Upper lobe of right lung (tissue), 1 donor: ENCODE measurements at regions not wholly inside any gene's neighbourhood (a gene's known extent, or its start where the extent isn't known, plus 50 kb on each side); places are given as distances from the start of the nearest gene placed in this dataset.
A peak's percentile ranks its signal among the peaks of the same experiment; 100 is the strongest.

Experiments
- ATAC-seq: fragments of 200-7000 bp; cut with Tn5 transposase; one replicate; pipeline ENCODE4 v1.9.1; 2020; ENCODE audit warnings: mild to moderate bottlenecking, moderate library complexity
- DNase-seq: peaks from one replicate; pipeline ENCODE4 v3.0.0-alpha.2; 2020
- H3K27ac ChIP-seq: fragments of 200-600 bp; one replicate; pipeline ENCODE4 v1.8.0; 2022
- H3K27me3 ChIP-seq: fragments of 200-600 bp; one replicate; pipeline ENCODE4 v1.8.0; 2022; ENCODE audit warnings: mild to moderate bottlenecking
- H3K36me3 ChIP-seq: fragments of 200-600 bp; one replicate; pipeline ENCODE4 v1.8.0; 2022
- H3K4me1 ChIP-seq: fragments of 200-600 bp; one replicate; pipeline ENCODE4 v1.8.0; 2022
- H3K4me3 ChIP-seq: fragments of 200-600 bp; one replicate; pipeline ENCODE4 v1.8.0; 2022; ENCODE audit warnings: mild to moderate bottlenecking
- H3K9me3 ChIP-seq: fragments of 200-600 bp; one replicate; pipeline ENCODE4 v1.8.0; 2022
- CTCF ChIP-seq: fragments of 200-600 bp; IDR thresholded peaks from one replicate; pipeline ENCODE4 v1.8.0; 2022; ENCODE audit warnings: antibody characterized with exemption
- intact Hi-C: fragments of 100-400 bp; cut with DNase I; formaldehyde crosslinking; loops from one replicate; pipeline ENCODE4 v1.11.0; 2022
- donor health status: DM: no; HTN: yes; CAD: no; lungs with severe emphysema.

GRCh38 chr2:234261736-234262135 is 211.2 kb downstream of the SPP2 start:
- ATAC-seq, result no peak
- no peak for TF ChIP-seq CTCF
- no peaks in the 10 kb centered on the region for H3K4me1 ChIP-seq
- H3K4me3 ChIP-seq, result no peak overlapping the region
- H3K9me3 ChIP-seq, result no peaks in the 10 kb centered on the region
- H3K27me3 ChIP-seq, result no peaks in the 10 kb centered on the region
- no peak for DNase-seq
- H3K27ac ChIP-seq, result no peak overlapping the region
- H3K36me3 ChIP-seq, result no peaks in the 10 kb centered on the region
- intact Hi-C loops, result no loop called here

- H3K9me3 ChIP-seq, result no peaks in the 10 kb centered on the region
- H3K4me3 ChIP-seq, result no peak overlapping the region
- no peak for TF ChIP-seq CTCF
- intact Hi-C loops, result no loop called here
- no peak overlapping the region for H3K27ac ChIP-seq
- H3K27me3 ChIP-seq, result no peaks in the 10 kb centered on the region
- H3K36me3 ChIP-seq, result no peaks in the 10 kb centered on the region
- no peak for ATAC-seq
- DNase-seq, result no peak
- H3K4me1 ChIP-seq, result no peaks in the 10 kb centered on the region
These were observed 208.9 kb downstream of the SPP2 start for GRCh38 chr2:234259440-234259839.

- no peak for TF ChIP-seq CTCF
- no peaks in the 10 kb centered on the region for H3K36me3 ChIP-seq
- no peak for ATAC-seq
- no peaks in the 10 kb centered on the region for H3K9me3 ChIP-seq
- H3K4me1 ChIP-seq, result no peaks in the 10 kb centered on the region
- no peak overlapping the region for H3K4me3 ChIP-seq
- intact Hi-C loops, result no loop called here
- no peaks in the 10 kb centered on the region for H3K27me3 ChIP-seq
- DNase-seq, result no peak
- H3K27ac ChIP-seq, result no peak overlapping the region
These were observed 208.2 kb downstream of the SPP2 start for GRCh38 chr2:234258562-234259141.

- intact Hi-C loops, result no loop called here
- DNase-seq (no peak), ATAC-seq (peak; percentile 78)
- Histone ChIP-seq H3K27me3 (no peaks in the 10 kb centered on the region), H3K36me3 (no peaks in the 10 kb centered on the region), H3K27ac (no peak overlapping the region), H3K4me1 (no peaks in the 10 kb centered on the region), H3K9me3 (no peaks in the 10 kb centered on the region), H3K4me3 (no peak overlapping the region)
- peak; percentile 29 for TF ChIP-seq CTCF
These were observed 207.5 kb downstream of the SPP2 start for GRCh38 chr2:234257859-234258561.

- TF ChIP-seq CTCF, result no peak
- H3K27me3 ChIP-seq, result no peaks in the 10 kb centered on the region
- intact Hi-C loops, result no loop called here
- ATAC-seq (no peak), DNase-seq (no peak)
- H3K36me3 ChIP-seq, result no peaks in the 10 kb centered on the region
- no peaks in the 10 kb centered on the region for H3K9me3 ChIP-seq
- no peak overlapping the region for H3K4me3 ChIP-seq
- no peak overlapping the region for H3K27ac ChIP-seq
- no peaks in the 10 kb centered on the region for H3K4me1 ChIP-seq
These were observed 206.0 kb downstream of the SPP2 start for GRCh38 chr2:234256516-234256915.
